GM23338 (cell line): ENCODE measurements at regions not wholly inside any gene's neighbourhood (a gene's known extent, or its start where the extent isn't known, plus 50 kb on each side); places are given as distances from the start of the nearest gene placed in this dataset.

Source experiments
- ATAC-seq: fragments of 200-7000 bp; cut with Tn5 transposase; 3 replicates; pipeline ENCODE4 v1.9.1; 2020
- DNase-seq: peaks from one replicate; pipeline ENCODE4 v3.0.0-alpha.2; 2015; ENCODE audit warnings: low spot score
- H2AFZ ChIP-seq: fragments of 200-600 bp; sonication (generic); 2 replicates; pipeline ENCODE4 v1.8.0; 2016; ENCODE audit warnings: antibody characterized with exemption, mild to moderate bottlenecking, moderate library complexity
- H3F3A ChIP-seq: fragments of 200-600 bp; sonication (generic); replicated peaks from 2 replicates; pipeline ENCODE4 v1.8.0; 2017; ENCODE audit warnings: antibody characterized with exemption, mixed run types, low read depth
- H3K27ac ChIP-seq: fragments of 200-600 bp; sonication (generic); 2 replicates; pipeline ENCODE4 v1.6.1; 2016; ENCODE audit warnings: low read depth
- H3K27me3 ChIP-seq: fragments of 200-600 bp; sonication (generic); 2 replicates; pipeline ENCODE4 v1.8.0; 2016; ENCODE audit warnings: mild to moderate bottlenecking, mixed run types, moderate library complexity; ENCODE audit not compliant: insufficient read depth
- H3K36me3 ChIP-seq: fragments of 200-600 bp; sonication (generic); 2 replicates; pipeline ENCODE4 v1.8.0; 2016; ENCODE audit warnings: mild to moderate bottlenecking; ENCODE audit not compliant: insufficient read depth
- H3K4me1 ChIP-seq: fragments of 200-600 bp; sonication (generic); 2 replicates; pipeline ENCODE4 v1.8.0; 2016; ENCODE audit warnings: mild to moderate bottlenecking, moderate library complexity; ENCODE audit not compliant: insufficient read depth
- H3K4me2 ChIP-seq: fragments of 200-600 bp; sonication (generic); 2 replicates; pipeline ENCODE4 v1.7.1; 2017; ENCODE audit warnings: mixed run types
- H3K4me3 ChIP-seq: fragments of 200-600 bp; sonication (generic); 2 replicates; pipeline ENCODE4 v1.6.1; 2016; ENCODE audit warnings: mixed run types
- H3K79me2 ChIP-seq: fragments of 200-600 bp; sonication (generic); replicated peaks from 2 replicates; pipeline ENCODE4 v1.8.0; 2017; ENCODE audit warnings: mild to moderate bottlenecking; ENCODE audit not compliant: insufficient read depth
- H3K9me2 ChIP-seq: fragments of 200-600 bp; sonication (generic); 2 replicates; pipeline ENCODE4 v1.8.0; 2017; ENCODE audit not compliant: insufficient read depth
- H4K20me1 ChIP-seq: fragments of 200-600 bp; sonication (generic); replicated peaks from 2 replicates; pipeline ENCODE4 v1.8.0; 2017; ENCODE audit warnings: mild to moderate bottlenecking; ENCODE audit not compliant: insufficient read depth
- H3K27ac Mint-ChIP-seq: 2 replicates; pipeline ENCODE4 v1.8.0; 2020; ENCODE audit warnings: inconsistent platforms, mild to moderate bottlenecking, moderate library complexity, mixed read lengths
- H3K27me3 Mint-ChIP-seq: 3 replicates; pipeline ENCODE4 v1.8.0; 2022; ENCODE audit warnings: low read depth, mild to moderate bottlenecking, moderate library complexity, mixed read lengths, inconsistent platforms; ENCODE audit not compliant: insufficient read depth, poor library complexity
- H3K36me3 Mint-ChIP-seq: 3 replicates; pipeline ENCODE4 v1.8.0; 2021; ENCODE audit warnings: low read depth, mild to moderate bottlenecking, inconsistent platforms, moderate library complexity, mixed read lengths
- H3K4me1 Mint-ChIP-seq: 3 replicates; pipeline ENCODE4 v1.8.0; 2020; ENCODE audit warnings: mild to moderate bottlenecking, inconsistent platforms, mixed read lengths
- H3K4me3 Mint-ChIP-seq: 3 replicates; pipeline ENCODE4 v1.8.0; 2021; ENCODE audit warnings: moderate library complexity, mild to moderate bottlenecking, inconsistent platforms, mixed read lengths
- H3K9me3 Mint-ChIP-seq: 3 replicates; pipeline ENCODE4 v1.8.0; 2020; ENCODE audit warnings: moderate library complexity, mild to moderate bottlenecking, inconsistent platforms, mixed read lengths
- CREB1 ChIP-seq: fragments of 250-450 bp; sonication (Bioruptor Pico); IDR thresholded peaks from 2 replicates; pipeline ENCODE4 v1.5.0; 2020; ENCODE audit warnings: low read depth, mild to moderate bottlenecking, moderate library complexity
- CTCF ChIP-seq, 2 experiments: fragments of 200-600 bp in 1 of 2; sonication (generic) in 1 of 2; conservative IDR thresholded peaks; 2 replicates each; pipeline versions ENCODE4 v1.5.1 to v1.6.1; 2016 to 2017; ENCODE audit warnings: antibody characterized with exemption in 2 of 2, low read depth in 2 of 2, mild to moderate bottlenecking in 2 of 2, moderate library complexity in 1 of 2
- ETS1 ChIP-seq: IDR thresholded peaks from 2 replicates; pipeline ENCODE4 v1.6.1; 2016; ENCODE audit warnings: antibody characterized with exemption
- EZH2 ChIP-seq: fragments of 200-600 bp; sonication (generic); IDR thresholded peaks from one replicate; pipeline ENCODE4 v1.8.0; 2017; ENCODE audit warnings: antibody characterized with exemption, mild to moderate bottlenecking, low read depth; ENCODE audit not compliant: unreplicated experiment
- EZH2phosphoT487 ChIP-seq: fragments of 200-600 bp; sonication (generic); IDR thresholded peaks from one replicate; pipeline ENCODE4 v1.8.1; 2018; ENCODE audit warnings: antibody characterized with exemption; ENCODE audit not compliant: unreplicated experiment
- JUNB ChIP-seq: IDR thresholded peaks from one replicate; pipeline ENCODE4 v1.6.1; 2016; ENCODE audit warnings: antibody characterized with exemption; ENCODE audit not compliant: unreplicated experiment
- NANOG ChIP-seq: IDR thresholded peaks from 2 replicates; pipeline ENCODE4 v1.6.1; 2016; ENCODE audit warnings: antibody characterized with exemption, borderline replicate concordance
- POLR2AphosphoS5 ChIP-seq: IDR thresholded peaks from 2 replicates; pipeline ENCODE4 v1.6.1; 2016; ENCODE audit warnings: antibody characterized with exemption, low read depth
- REST ChIP-seq: IDR thresholded peaks from one replicate; pipeline ENCODE4 v1.6.1; 2018; ENCODE audit warnings: antibody characterized with exemption; ENCODE audit not compliant: unreplicated experiment
- STAT1 ChIP-seq: IDR thresholded peaks from one replicate; pipeline ENCODE4 v1.6.1; 2016; ENCODE audit warnings: antibody characterized with exemption; ENCODE audit not compliant: unreplicated experiment
- ZNF114 ChIP-seq: fragments of 250-450 bp; sonication (Bioruptor Pico); IDR thresholded peaks from 2 replicates; pipeline ENCODE4 v1.5.0; 2020; ENCODE audit warnings: mild to moderate bottlenecking, moderate library complexity
- ZNF331 ChIP-seq: fragments of 250-450 bp; sonication (Bioruptor Pico); IDR thresholded peaks from 2 replicates; pipeline ENCODE4 v1.5.0; 2020; ENCODE audit warnings: low read depth, mild to moderate bottlenecking, moderate library complexity
- ZNF462 ChIP-seq: fragments of 250-450 bp; sonication (Bioruptor Pico); IDR thresholded peaks from 2 replicates; pipeline ENCODE4 v1.5.0; 2020; ENCODE audit warnings: mild to moderate bottlenecking, moderate library complexity

DNA sequence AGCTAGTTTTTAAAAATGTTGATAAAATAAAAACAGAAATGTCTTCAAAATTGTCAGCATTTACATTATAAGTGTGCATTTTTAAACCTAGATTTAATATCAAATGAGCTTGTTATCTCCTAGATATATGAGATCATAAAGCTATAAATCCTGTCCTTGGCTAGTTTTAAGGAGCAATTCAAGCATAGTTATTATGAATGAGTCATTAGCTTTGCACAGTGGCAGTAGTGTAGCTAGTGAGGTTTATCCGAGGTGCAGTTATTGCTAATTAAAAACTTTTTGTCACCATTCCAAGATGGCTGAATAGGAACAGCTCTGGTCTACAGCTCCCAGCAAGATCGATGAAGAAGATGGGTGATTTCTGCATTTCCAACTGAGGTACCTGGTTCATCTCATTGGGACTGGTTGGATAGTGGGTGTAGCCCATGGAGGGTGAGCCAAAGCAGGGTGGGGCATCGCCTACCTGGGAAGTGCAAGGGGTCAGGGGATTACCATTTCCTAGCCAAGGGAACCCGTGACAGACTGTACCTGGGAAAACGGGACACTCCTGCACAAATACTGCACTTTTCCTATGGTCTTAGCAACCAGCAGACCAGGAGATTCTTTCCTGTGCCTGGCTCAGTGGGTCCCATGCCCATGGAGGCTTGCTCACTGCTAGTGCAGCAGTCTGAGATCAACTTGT is 108.8 kb upstream of the SYNCRIP start:
- H3F3A ChIP-seq, result no peaks in the 10 kb centered on the region
- no peaks in the 10 kb centered on the region for H4K20me1 ChIP-seq
- H3K27ac ChIP-seq, result no peak overlapping the region
- H3K36me3 ChIP-seq, result no peaks in the 10 kb centered on the region
- no peak overlapping the region for H2AFZ ChIP-seq
- H3K4me3 ChIP-seq, result no peak overlapping the region
- Mint-ChIP-seq H3K9me3 (peaks cover 11% of the 10 kb centered on the region; the same call in 2 of the 3 replicates), H3K36me3 (peaks cover 2% of the 10 kb centered on the region; the same call in 1 of the 3 replicates), H3K4me1 (no peaks in the 10 kb centered on the region; the same call in 2 of the 3 replicates), H3K27me3 (no peaks in the 10 kb centered on the region), H3K27ac (no peak overlapping the region), H3K4me3 (no peak overlapping the region)
- peaks cover 4% of the 10 kb centered on the region; the same call in 1 of the 2 replicates for H3K4me1 ChIP-seq
- ATAC-seq (no peak), DNase-seq (no peak)
- no peaks in the 10 kb centered on the region for H3K27me3 ChIP-seq
- no peak for TF ChIP-seq EZH2
- TF ChIP-seq REST, result no peak
- TF ChIP-seq STAT1, result no peak
- no peak for TF ChIP-seq ETS1
- no peak for TF ChIP-seq CREB1 (CRISPR knock-in tag)
- TF ChIP-seq ZNF114 (CRISPR knock-in tag), result no peak
- TF ChIP-seq ZNF462, result no peak
- TF ChIP-seq JUNB, result no peak
- TF ChIP-seq NANOG, result no peak
- no peak for TF ChIP-seq EZH2phosphoT487
- no peak for TF ChIP-seq CTCF (conservative IDR thresholded peaks at IDR 0.05; ENCODE audit: low read depth in 2 of 2)
- no peak for TF ChIP-seq POLR2AphosphoS5
- no peak for TF ChIP-seq ZNF331 (CRISPR knock-in tag)
- H3K4me2 ChIP-seq, result no peak overlapping the region
- no peaks in the 10 kb centered on the region for H3K9me2 ChIP-seq
- H3K79me2 ChIP-seq, result no peaks in the 10 kb centered on the region
